ENCODE measurements at regions not wholly inside any gene's neighbourhood (a gene's known extent, or its start where the extent isn't known, plus 50 kb on each side); places are given as distances from the start of the nearest gene placed in this dataset.

- no peaks in the 10 kb centered on the region for H3K4me1 ChIP-seq (ENCODE audit: low read length)
- no peaks in the 10 kb centered on the region for H4K20me1 ChIP-seq (ENCODE audit: insufficient read depth, low read depth, low read length)
- no peak overlapping the region for H3K9ac ChIP-seq (ENCODE audit: low read length)
- no peaks in the 10 kb centered on the region for H3K79me2 ChIP-seq (ENCODE audit: low read length)
- no peak overlapping the region for H3K4me3 ChIP-seq (ENCODE audit: low read length)
- H3K9me3 ChIP-seq (ENCODE audit: low read length), result no peaks in the 10 kb centered on the region
- no peak for DNase-seq
- no peak overlapping the region for H2AFZ ChIP-seq (ENCODE audit: low read length)
- no peaks in the 10 kb centered on the region for H3K9me2 ChIP-seq (replicated peaks; ENCODE audit: insufficient read depth, low read length)
- no peak overlapping the region for H3K27ac ChIP-seq (ENCODE audit: low read length)
- no peaks in the 10 kb centered on the region for H3K36me3 ChIP-seq (ENCODE audit: insufficient read depth, low read length)
- H3K4me2 ChIP-seq (ENCODE audit: low read depth, low read length, poor library complexity, severe bottlenecking), result no peak overlapping the region
- H3K27me3 ChIP-seq (ENCODE audit: low read length), result no peaks in the 10 kb centered on the region
These were observed 88.9 kb downstream of the SUCNR1 start for GRCh38 chr3:151962352-151962751.

GRCh38 chr3:151962912-151963311, 89.5 kb downstream of the SUCNR1 start:
- DNase-seq, result no peak
- H3K4me1 ChIP-seq (ENCODE audit: low read length), result no peaks in the 10 kb centered on the region
- no peaks in the 10 kb centered on the region for H4K20me1 ChIP-seq (ENCODE audit: insufficient read depth, low read depth, low read length)
- H3K36me3 ChIP-seq (ENCODE audit: insufficient read depth, low read length), result no peaks in the 10 kb centered on the region
- no peaks in the 10 kb centered on the region for H3K79me2 ChIP-seq (ENCODE audit: low read length)
- no peak overlapping the region for H2AFZ ChIP-seq (ENCODE audit: low read length)
- no peaks in the 10 kb centered on the region for H3K9me3 ChIP-seq (ENCODE audit: low read length)
- no peak overlapping the region for H3K4me2 ChIP-seq (ENCODE audit: low read depth, low read length, poor library complexity, severe bottlenecking)
- no peaks in the 10 kb centered on the region for H3K27me3 ChIP-seq (ENCODE audit: low read length)
- no peak overlapping the region for H3K27ac ChIP-seq (ENCODE audit: low read length)
- no peak overlapping the region for H3K4me3 ChIP-seq (ENCODE audit: low read length)
- no peaks in the 10 kb centered on the region for H3K9me2 ChIP-seq (replicated peaks; ENCODE audit: insufficient read depth, low read length)
- no peak overlapping the region for H3K9ac ChIP-seq (ENCODE audit: low read length)

GRCh38 chr3:151964743-151965142, 91.3 kb downstream of the SUCNR1 start:
- H3K79me2 ChIP-seq (ENCODE audit: low read length), result no peaks in the 10 kb centered on the region
- H3K9me3 ChIP-seq (ENCODE audit: low read length), result no peaks in the 10 kb centered on the region
- H3K4me2 ChIP-seq (ENCODE audit: low read depth, low read length, poor library complexity, severe bottlenecking), result no peak overlapping the region
- no peak for DNase-seq
- H3K9me2 ChIP-seq (replicated peaks; ENCODE audit: insufficient read depth, low read length), result no peaks in the 10 kb centered on the region
- H4K20me1 ChIP-seq (ENCODE audit: insufficient read depth, low read depth, low read length), result no peaks in the 10 kb centered on the region
- H3K27me3 ChIP-seq (ENCODE audit: low read length), result no peaks in the 10 kb centered on the region
- no peak overlapping the region for H3K27ac ChIP-seq (ENCODE audit: low read length)
- no peak overlapping the region for H3K4me3 ChIP-seq (ENCODE audit: low read length)
- H3K36me3 ChIP-seq (ENCODE audit: insufficient read depth, low read length), result no peaks in the 10 kb centered on the region
- H3K9ac ChIP-seq (ENCODE audit: low read length), result no peak overlapping the region
- H2AFZ ChIP-seq (ENCODE audit: low read length), result no peak overlapping the region
- no peaks in the 10 kb centered on the region for H3K4me1 ChIP-seq (ENCODE audit: low read length)

GRCh38 chr3:151969026-151969642, 95.7 kb downstream of the SUCNR1 start:
- Histone ChIP-seq H3K79me2 (ENCODE audit: low read length) (no peaks in the 10 kb centered on the region), H3K9me2 (replicated peaks; ENCODE audit: insufficient read depth, low read length) (no peaks in the 10 kb centered on the region), H3K9me3 (ENCODE audit: low read length) (no peaks in the 10 kb centered on the region), H2AFZ (ENCODE audit: low read length) (no peak overlapping the region), H3K4me3 (ENCODE audit: low read length) (no peak overlapping the region), H3K36me3 (ENCODE audit: insufficient read depth, low read length) (no peaks in the 10 kb centered on the region), H4K20me1 (ENCODE audit: insufficient read depth, low read depth, low read length) (no peaks in the 10 kb centered on the region), H3K9ac (ENCODE audit: low read length) (no peak overlapping the region), H3K27me3 (ENCODE audit: low read length) (no peaks in the 10 kb centered on the region), H3K27ac (ENCODE audit: low read length) (no peak overlapping the region), H3K4me1 (ENCODE audit: low read length) (no peaks in the 10 kb centered on the region), H3K4me2 (ENCODE audit: low read depth, low read length, poor library complexity, severe bottlenecking) (no peak overlapping the region)
- DNase-seq, result no peak

- Histone ChIP-seq H4K20me1 (ENCODE audit: insufficient read depth, low read depth, low read length) (no peaks in the 10 kb centered on the region), H2AFZ (ENCODE audit: low read length) (no peak overlapping the region), H3K9ac (ENCODE audit: low read length) (no peak overlapping the region), H3K4me3 (ENCODE audit: low read length) (no peak overlapping the region), H3K27me3 (ENCODE audit: low read length) (no peaks in the 10 kb centered on the region), H3K4me1 (ENCODE audit: low read length) (no peaks in the 10 kb centered on the region), H3K79me2 (ENCODE audit: low read length) (no peaks in the 10 kb centered on the region), H3K9me2 (replicated peaks; ENCODE audit: insufficient read depth, low read length) (no peaks in the 10 kb centered on the region), H3K9me3 (ENCODE audit: low read length) (no peaks in the 10 kb centered on the region), H3K27ac (ENCODE audit: low read length) (no peak overlapping the region), H3K36me3 (ENCODE audit: insufficient read depth, low read length) (no peaks in the 10 kb centered on the region), H3K4me2 (ENCODE audit: low read depth, low read length, poor library complexity, severe bottlenecking) (no peak overlapping the region)
- no peak for DNase-seq
These were observed 98.6 kb downstream of the SUCNR1 start for GRCh38 chr3:151971814-151972579.

GRCh38 chr3:151974067-151974466, 100.6 kb downstream of the SUCNR1 start:
- H3K4me2 ChIP-seq (ENCODE audit: low read depth, low read length, poor library complexity, severe bottlenecking), result no peak overlapping the region
- no peaks in the 10 kb centered on the region for H4K20me1 ChIP-seq (ENCODE audit: insufficient read depth, low read depth, low read length)
- H3K4me1 ChIP-seq (ENCODE audit: low read length), result no peaks in the 10 kb centered on the region
- H3K36me3 ChIP-seq (ENCODE audit: insufficient read depth, low read length), result no peaks in the 10 kb centered on the region
- H3K9me2 ChIP-seq (replicated peaks; ENCODE audit: insufficient read depth, low read length), result no peaks in the 10 kb centered on the region
- H3K79me2 ChIP-seq (ENCODE audit: low read length), result no peaks in the 10 kb centered on the region
- H3K9ac ChIP-seq (ENCODE audit: low read length), result no peak overlapping the region
- no peak for DNase-seq
- no peak overlapping the region for H3K4me3 ChIP-seq (ENCODE audit: low read length)
- H3K27ac ChIP-seq (ENCODE audit: low read length), result no peak overlapping the region
- no peak overlapping the region for H2AFZ ChIP-seq (ENCODE audit: low read length)
- no peaks in the 10 kb centered on the region for H3K9me3 ChIP-seq (ENCODE audit: low read length)
- H3K27me3 ChIP-seq (ENCODE audit: low read length), result no peaks in the 10 kb centered on the region

GRCh38 chr3:151976211-151977050, 103.0 kb downstream of the SUCNR1 start:
- H3K27me3 ChIP-seq (ENCODE audit: low read length), result no peaks in the 10 kb centered on the region
- no peaks in the 10 kb centered on the region for H3K4me1 ChIP-seq (ENCODE audit: low read length)
- H3K9me2 ChIP-seq (replicated peaks; ENCODE audit: insufficient read depth, low read length), result no peaks in the 10 kb centered on the region
- no peak overlapping the region for H2AFZ ChIP-seq (ENCODE audit: low read length)
- no peak overlapping the region for H3K4me3 ChIP-seq (ENCODE audit: low read length)
- no peaks in the 10 kb centered on the region for H3K9me3 ChIP-seq (ENCODE audit: low read length)
- no peaks in the 10 kb centered on the region for H3K36me3 ChIP-seq (ENCODE audit: insufficient read depth, low read length)
- H3K9ac ChIP-seq (ENCODE audit: low read length), result no peak overlapping the region
- no peaks in the 10 kb centered on the region for H3K79me2 ChIP-seq (ENCODE audit: low read length)
- no peaks in the 10 kb centered on the region for H4K20me1 ChIP-seq (ENCODE audit: insufficient read depth, low read depth, low read length)
- no peak for DNase-seq
- no peak overlapping the region for H3K27ac ChIP-seq (ENCODE audit: low read length)
- H3K4me2 ChIP-seq (ENCODE audit: low read depth, low read length, poor library complexity, severe bottlenecking), result no peak overlapping the region

- Histone ChIP-seq H4K20me1 (ENCODE audit: insufficient read depth, low read depth, low read length) (no peaks in the 10 kb centered on the region), H3K9me3 (ENCODE audit: low read length) (no peaks in the 10 kb centered on the region), H3K9me2 (replicated peaks; ENCODE audit: insufficient read depth, low read length) (no peaks in the 10 kb centered on the region), H3K36me3 (ENCODE audit: insufficient read depth, low read length) (no peaks in the 10 kb centered on the region), H3K9ac (ENCODE audit: low read length) (no peak overlapping the region), H3K79me2 (ENCODE audit: low read length) (no peaks in the 10 kb centered on the region), H3K4me3 (ENCODE audit: low read length) (no peak overlapping the region), H2AFZ (ENCODE audit: low read length) (no peak overlapping the region), H3K4me1 (ENCODE audit: low read length) (no peaks in the 10 kb centered on the region), H3K27me3 (ENCODE audit: low read length) (no peaks in the 10 kb centered on the region), H3K4me2 (ENCODE audit: low read depth, low read length, poor library complexity, severe bottlenecking) (no peak overlapping the region), H3K27ac (ENCODE audit: low read length) (no peak overlapping the region)
- no peak for DNase-seq
These were observed 106.5 kb downstream of the SUCNR1 start for GRCh38 chr3:151979906-151980305.
